Stimulated activated CD8-positive, alpha-beta memory T cell treated with anti-CD3 and anti-CD28 coated beads, Interleukin-12 subunit alpha, Interleukin-12 subunit beta, amount 100 ng/mL, for 24 hours (primary cell): ENCODE measurements at regions not wholly inside any gene's neighbourhood (a gene's known extent, or its start where the extent isn't known, plus 50 kb on each side); places are given as distances from the start of the nearest gene placed in this dataset.

Source experiments
- DNase-seq: peaks from one replicate; pipeline ENCODE4 v3.0.0-alpha.2; 2020; ENCODE audit errors: extremely low read depth

DNA sequence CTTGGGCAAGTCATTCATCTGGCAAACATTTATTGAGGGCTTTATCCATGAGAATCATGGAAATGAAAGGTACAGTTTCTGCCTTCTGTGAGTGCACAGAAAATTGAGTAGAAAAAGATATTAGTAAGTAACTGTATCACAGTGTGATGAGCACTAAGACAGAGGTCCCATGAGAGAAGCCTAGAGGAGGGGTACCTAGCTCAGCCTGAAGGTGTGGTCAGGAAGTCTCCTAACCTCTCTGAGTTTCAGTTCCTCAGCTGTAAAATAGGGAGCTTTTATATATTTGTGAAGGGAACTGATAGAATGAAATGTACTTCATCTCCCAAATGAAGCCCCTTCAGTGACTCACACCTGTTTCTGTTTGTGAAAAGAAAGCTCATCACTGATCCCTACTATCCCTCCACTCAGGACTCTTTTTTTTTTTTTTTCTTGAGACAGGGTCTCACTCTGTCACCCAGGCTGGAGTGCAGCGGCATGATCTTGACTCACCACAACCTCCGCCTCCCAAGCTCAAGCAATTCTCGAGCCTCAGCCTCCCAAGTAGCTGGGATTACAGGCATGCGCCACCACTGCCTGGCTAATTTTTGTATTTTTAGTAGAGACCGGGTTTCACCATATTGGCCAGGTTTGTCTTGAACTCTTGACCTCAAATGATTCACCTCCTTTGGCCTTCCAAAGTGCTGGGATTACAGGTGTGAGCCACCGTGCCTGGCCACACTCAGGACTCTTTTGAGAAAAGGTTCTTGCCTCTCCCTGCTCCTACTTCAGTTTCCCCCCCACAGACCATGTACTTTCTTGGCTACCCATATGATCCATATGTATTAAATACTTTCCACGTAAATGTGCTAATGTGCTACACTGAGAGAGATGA, 93.7 kb upstream of the FUT8 start:
- DNase-seq, result no peak

DNA sequence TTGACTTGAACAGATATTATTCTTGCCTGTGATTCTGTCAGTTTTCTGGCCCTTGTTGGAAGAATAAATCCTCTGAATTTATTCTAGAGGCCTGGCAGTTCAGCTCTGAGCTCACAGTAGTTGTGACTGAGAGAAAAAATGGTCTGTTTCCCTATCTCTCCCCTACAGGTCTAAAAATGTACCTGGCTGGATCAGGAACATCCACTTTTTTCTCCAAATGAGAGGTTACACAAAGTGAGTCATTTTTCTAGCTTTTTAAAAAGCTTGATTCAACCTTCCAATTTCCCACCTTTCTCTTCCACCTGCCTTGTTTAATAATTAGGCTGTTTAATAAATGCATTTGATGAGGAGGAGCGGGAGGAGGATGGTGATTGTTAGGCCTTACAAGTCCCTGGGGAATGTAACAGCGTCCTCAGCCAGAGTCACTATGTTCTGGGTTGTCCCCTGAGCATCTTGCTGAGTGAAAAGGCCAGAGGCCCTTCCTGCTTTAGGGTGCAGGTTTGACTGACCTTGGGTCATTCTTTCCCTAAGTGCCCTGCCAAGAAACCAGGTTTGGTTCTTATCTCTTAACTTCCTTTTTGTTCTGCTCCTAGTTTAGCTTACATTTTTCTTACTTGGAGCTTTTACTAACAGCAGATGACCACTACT, 91.7 kb upstream of the FUT8 start:
- no peak for DNase-seq

DNA sequence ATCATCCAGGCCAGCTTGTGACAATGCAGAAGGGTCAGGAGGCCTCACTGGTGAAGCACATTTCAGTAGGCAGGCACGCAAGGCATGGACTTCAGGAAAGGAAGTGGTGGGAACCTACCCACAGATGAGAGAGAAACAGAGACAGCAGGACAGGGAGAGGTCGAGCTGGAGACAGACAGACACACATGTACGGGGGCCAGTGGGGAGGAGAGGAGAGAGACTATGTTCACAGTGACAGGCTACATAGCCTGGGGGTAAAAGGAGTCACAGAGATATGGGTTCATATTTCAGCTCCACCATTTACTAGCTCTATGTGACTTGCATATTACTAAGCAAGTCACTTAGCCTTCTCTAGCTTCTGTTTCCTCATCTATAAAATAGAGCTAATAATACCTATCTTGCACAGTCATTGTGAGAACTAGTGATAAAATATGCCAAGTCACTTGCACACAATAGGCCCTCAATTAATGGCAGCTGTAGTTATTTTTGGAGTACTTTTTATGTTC, 91.1 kb upstream of the FUT8 start:
- DNase-seq, result no peak

DNA sequence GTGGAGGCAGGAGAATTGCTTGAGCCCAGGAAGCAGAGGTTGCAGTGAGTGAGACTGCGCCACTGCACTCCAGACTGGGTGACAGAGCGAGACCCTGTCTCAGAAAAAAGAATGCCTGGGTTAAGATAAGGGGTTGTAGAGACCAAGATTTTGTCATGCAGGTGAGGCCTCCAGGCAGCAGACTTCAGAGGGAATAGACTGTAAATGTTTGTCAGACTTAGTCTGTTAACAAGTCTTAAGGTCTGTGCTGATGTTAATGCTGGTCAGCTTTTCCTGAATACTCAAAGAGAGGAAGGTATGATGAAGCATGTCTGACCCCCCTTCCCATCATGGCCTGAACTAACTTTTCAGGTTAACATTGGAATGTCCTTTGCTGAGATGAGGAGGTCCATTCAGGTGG, 83.0 kb upstream of the FUT8 start:
- no peak for DNase-seq

DNA sequence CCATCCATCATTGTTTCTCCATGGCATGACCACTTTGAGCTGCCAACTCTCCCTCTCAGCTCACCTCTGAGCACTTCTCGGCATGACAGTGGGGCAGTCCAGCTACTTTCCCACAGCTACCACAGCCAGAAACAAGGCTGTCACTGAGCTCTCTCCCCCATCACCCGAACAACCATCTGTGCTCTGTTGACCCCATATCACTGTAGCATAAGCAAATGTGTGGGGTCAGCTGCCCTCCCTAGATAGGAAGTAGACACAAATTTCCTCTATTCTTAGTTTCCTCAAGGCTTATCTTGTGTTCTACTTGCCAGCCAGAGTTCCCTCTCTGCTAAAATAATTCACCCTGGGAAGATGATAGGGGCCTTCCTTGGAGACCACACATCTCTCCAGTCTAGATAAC, 82.6 kb upstream of the FUT8 start:
- no peak for DNase-seq

DNA sequence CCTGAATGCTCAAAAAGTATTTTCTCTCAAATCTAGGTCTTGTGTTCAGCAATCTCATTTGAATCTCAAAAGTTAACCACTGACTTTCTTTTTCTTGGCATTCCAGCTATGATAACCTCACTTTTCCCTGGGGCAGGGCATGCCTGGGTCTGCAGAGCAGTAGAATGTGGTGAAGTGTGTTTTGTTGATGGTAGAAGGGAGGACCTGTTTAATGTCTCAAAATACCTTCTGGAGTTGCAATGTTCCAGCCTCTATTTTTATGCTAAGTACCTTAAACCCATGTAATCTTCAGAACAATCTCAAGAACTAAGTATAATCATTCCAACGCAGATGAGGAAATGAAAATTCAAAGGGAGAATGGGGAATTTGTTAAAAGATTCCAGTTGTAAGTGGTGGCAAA, 82.1 kb upstream of the FUT8 start:
- DNase-seq, result no peak

DNA sequence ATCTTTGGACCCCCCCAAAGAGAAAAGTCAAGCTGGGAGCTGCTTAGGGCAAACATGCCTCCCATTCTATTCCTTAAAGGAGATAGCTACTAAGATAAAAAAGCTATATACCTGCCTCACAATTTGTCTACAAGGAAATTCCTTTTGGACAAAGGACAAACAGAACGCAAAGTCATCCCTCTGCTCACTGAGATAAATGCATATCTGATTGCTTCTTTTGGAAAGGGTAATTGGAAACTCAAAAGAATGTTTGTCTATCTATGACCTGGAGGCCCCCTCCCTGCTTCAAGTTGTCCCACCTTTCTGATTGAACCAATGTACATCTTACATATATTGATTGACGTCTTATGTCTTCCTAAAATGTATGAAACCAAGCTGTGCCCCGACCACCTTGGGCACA, 80.9 kb upstream of the FUT8 start:
- no peak for DNase-seq

DNA sequence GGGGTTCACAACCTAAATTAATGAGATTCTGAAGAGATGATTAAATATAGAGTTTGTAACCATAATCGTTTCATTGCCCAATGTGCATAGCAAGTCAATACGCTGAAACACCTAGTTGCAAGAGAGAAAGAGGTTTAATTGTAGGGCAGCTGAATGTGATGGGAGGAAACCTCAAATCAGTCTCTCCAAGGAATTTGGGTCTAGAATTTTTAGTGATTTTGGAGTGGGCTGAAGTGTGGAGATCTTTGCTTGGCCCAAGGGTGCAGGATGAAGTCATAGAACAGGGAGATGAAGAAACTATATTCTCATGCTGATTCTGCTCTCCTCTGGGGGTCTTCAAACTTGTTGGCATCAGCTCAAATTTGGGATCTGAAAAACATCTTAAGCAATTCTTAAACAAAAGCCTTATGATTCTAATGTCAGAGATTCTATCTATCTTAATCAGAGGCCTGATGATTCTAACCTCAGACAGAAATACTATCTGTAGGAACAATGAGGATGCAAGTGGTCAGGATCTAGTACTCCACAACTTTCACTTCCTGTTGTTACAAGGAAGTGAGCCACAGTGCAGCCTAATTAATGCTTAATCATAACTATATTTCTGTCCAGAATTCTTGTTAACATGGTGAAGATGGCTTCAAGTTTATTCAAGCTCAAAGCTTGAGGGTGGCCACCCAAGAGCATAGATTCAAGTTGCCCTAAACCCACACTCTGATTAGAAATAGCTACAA, 80.2 kb upstream of the FUT8 start:
- no peak for DNase-seq

DNA sequence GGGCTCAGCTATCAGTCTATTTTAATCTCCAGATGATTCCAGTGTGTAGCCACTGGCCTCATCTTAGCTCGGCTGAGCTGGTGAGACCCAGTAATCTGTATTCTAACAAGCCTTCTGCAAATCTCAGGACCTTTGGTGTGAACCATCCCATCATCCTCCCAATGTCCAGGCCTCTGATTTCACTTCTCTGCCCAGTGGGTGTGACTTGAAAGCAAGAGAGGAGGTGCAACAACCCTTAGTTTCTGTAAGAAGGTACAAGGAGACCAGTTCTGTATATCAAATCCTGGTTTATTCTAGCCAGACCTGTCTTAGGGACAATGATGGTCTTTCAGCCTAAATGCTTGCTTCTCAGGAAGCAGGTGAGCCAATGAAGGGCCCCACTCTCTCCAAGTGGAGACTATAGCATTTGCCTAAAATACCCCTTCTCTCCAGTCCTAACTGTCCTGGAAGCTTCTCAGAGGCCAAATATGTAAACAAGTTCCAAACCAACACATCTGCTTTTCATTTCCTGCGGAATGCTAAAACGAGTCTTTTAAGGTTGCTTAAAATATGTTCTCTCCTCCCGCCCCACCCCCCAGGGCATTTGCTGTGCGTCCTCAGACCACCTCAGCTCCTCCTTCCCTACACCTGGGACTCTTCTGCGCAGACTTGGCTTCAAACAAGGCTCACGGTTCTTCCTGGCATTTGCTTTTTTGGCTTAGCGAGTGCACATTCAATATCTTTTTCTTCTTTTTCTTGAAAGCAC, 78.4 kb upstream of the FUT8 start:
- DNase-seq, result no peak

DNA sequence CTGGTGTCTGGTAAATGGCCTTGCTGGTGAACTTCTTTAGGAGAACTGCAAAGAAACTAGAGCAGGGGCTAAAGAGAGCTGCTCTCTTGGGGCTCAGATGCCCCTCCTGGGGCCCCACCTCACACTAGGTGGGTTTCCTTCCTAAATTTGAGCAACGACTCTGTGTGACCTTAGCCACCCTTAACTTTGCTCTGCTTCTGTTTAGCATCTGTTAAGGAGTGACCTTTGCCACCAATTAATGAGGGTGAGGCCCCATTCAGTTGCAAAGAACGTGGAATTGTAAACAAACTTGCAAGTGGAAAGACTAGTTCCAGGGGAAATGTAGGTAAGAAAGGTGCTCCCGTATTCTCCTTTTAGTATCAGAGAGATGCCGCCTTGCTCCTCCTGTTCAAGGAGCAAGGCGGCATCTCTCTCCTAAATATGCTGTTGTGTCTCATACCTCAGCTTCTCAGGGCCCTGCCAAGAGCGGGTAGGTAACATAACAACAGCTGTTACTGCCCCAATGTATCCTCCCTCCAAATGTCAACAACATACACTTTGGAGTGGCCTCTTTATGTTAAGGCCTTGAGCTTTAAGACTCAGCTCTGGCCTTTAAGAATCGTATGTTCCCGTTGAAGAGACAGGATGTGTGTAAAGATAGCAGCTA, 77.6 kb upstream of the FUT8 start:
- no peak for DNase-seq

DNA sequence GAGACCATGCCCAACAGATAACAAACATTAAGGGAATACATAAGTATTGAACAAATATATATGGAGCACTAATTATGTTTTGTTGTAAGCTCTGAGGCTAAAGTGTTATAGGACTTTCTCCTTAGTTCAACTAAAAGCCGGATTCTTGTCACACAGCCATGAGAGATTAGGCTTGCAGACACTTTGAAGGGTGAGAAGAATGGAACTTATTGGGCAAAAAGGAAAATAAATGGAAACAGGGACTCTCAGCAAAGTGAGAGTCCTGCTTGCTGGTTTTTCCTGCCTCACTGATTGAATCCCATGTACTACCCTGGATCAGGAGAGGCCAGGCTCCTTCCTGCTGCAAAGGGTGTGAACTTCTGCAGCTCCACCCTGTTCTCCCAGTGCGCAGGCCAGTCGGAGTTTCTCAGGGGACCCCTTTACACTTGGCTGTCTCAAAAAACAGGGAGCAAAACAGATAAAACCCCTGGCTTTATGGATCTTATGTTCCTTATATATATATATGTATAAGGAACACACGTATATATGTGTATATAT, 77.1 kb upstream of the FUT8 start:
- DNase-seq, result no peak

DNA sequence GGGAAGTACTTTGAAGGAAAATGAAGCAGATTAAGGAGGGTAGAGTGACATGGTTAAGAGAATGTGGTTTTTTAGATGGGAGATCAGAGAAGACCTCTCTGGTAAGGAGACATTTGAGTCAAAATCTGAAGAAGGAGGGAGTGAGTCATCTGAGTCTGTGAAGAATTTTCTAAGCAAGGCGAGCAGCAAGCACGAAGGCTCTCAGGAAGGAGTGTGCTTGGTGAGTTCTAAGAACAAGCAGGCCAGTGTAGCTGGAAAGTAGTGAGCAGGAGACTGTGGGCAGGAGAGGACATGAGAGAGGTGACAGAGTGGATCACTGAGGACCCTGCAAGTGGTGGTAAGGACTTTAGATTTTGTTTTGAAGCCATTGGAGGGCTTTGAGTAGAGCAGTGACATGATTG, 76.3 kb upstream of the FUT8 start:
- DNase-seq, result peak; percentile 8

DNA sequence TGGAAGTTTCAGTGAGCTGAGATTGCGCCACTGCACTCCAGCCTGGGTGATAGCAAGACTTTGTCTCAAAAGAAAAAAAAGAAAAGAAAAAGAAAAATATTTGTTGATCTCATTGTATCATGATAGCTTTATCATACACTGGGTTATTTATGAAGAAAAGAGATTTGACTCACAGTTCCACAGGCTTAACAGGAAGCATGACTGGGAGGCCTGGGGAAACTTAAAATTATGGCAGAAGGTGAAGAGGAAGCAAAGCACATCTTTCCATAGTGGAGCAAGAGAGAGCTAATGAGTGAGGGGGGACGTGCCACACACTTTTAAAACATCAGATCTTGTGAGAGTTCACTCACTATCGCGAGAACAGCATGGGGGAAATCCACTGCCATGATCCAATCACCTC, 72.7 kb upstream of the FUT8 start:
- no peak for DNase-seq

DNA sequence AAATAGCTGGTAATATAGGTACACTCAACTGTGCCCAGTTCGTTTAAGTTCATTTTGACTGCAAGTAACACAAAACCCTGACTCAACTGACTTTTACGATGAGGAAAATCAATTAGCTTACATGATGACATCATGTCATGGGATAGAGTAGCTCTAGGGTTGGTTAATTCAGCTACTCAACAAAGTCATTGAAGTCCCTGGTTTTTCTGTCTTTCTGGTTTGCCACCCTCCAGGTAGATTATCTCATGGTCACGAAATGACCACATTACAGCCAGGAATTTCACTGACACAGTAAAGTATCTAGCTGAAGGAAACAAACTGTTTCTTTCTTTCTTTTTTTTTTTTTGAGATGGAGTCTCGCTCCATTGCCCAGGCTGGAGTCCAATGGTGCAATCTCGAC, 68.5 kb upstream of the FUT8 start:
- DNase-seq, result no peak

DNA sequence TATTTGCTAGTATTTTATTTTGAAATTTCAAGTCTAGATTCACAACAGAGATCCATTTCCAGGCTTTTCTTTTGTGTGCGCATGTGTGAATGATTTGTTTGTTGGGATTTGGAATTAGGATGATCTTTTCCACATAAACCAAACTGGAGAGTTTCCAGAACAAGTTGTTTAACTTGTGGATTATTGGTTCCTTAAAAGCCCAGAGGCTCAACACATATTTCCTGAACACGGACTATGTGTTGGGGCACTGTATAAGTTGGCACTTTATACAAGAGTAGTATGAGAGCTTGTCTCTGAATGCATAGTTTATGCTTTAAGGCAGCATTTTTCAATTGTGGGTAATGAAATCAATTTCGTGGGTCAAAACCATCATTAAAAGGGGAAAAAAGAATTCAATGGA, 67.3 kb upstream of the FUT8 start:
- DNase-seq, result no peak

DNA sequence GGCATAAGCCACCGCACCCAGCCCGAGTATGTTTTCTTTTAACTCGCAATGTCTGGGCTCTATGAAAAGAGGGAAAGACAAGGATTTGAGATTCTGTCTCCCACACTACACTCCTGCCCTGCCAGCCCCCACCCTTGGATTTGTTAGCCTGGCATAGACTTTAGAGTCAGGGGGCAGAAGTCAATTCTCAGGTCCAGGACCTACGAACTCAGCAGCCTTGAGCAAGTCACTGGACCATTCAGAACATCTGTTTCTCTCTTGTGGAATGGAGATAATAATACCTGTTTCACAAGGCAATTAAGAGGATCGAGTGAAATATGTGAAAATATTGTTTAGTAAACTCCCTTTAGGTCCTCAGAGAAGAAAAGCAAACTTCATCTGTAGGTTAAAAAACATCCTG, 66.1 kb upstream of the FUT8 start:
- no peak for DNase-seq

DNA sequence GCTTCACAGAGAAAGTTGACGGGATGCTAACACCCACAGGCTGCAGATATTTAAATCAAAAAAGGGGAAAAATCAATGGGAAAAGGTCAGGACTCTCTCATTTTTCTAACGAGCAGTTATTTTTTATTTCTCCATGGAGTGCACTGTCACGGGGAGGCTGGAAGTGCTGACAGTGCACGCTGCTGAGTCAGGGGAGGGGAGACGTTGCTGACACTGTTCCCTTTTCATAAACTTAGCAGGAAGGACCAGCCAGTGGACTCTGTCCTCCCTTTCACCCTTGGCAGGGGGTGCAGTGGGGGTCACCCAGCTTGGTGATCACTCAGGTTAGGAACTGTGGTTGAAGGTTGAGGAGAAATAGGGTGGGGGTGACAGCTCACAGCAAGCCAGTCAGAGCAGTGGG, 65.6 kb upstream of the FUT8 start:
- no peak for DNase-seq

DNA sequence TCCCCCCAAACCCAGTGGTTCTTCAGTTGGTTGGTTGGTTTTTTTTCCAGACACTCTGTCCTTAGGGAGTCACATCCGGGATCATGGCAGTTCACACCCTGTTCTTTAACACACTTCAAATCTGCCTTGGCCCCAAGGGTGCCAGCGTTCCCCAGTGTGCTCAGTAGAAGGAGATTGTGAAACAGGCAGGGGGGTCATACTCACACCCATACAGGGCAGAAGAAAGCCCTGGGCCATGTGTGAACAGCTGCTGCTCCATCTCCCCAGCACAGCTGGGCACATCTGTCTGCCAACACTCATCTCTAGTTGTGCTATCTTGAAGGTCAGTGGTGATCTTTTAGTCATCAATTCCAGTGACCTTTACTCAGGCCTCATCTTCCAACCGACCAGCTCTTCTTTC, 64.4 kb upstream of the FUT8 start:
- no peak for DNase-seq

DNA sequence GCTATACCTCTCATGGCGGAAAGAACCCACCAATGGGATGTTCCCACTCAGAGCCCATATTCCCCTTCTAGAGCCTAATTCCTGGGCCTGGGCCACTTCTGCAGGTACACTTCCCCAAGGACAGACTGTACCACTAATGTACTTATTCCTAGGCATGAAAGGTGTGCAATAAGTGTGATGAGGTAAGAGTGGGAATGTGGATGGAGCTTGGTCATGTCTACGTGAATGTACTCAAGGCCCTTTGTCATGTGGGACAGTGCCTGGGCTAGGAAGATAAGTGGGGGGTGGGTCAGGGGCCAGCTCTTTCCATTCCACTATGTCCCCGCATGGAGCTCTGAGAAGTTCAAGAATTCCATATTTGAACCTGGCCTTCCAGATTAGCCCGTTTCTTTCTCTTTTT, 63.4 kb upstream of the FUT8 start:
- no peak for DNase-seq

DNA sequence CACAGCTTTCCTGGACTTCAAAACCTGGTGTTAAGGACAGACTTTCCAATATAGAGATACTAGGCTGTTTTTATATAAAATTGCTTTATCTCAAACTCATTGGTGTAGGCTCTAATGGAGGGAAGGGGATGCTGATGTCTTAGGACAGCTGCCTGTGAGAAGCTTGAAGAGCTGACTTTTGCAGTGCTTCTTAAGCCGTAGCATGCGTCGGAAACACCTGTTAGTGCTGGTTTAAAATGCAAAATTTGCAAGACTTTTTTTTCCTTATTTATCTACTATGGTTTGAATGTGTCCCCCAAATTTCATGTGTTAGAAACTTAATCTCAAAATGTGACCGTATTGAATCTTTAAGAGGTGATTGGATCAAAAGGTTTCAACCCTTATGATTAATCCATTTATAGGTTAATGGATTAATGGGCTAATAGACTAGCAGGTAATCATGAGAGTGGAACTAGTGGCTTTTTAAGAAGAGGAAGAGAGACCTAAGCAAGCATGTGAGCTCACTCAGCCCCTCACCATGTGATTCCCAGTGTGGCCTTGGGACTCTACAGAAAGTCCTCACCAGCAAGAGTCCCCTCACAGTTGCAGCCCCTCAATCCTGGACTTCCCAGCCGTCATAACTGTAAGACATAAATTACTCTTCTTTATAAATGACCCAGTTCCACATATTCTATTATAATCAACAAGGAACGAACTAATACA, 60.9 kb upstream of the FUT8 start:
- DNase-seq, result no peak
